HG02852 (cell line): ENCODE measurements at regions not wholly inside any gene's neighbourhood (a gene's known extent, or its start where the extent isn't known, plus 50 kb on each side); places are given as distances from the start of the nearest gene placed in this dataset.

Source experiments
- ATAC-seq: cut with Tn5 transposase; IDR thresholded peaks from one replicate; pipeline ENCODE4 v1.9.1; 2021; ENCODE audit warnings: mild to moderate bottlenecking, moderate library complexity; ENCODE audit not compliant: unreplicated experiment

- ATAC-seq: no peak
Observed at GRCh38 chr11:97800891-97801290, 1219.9 kb upstream of the CNTN5 start.

- no peak for ATAC-seq
Observed at GRCh38 chr11:97814325-97814959, 1206.3 kb upstream of the CNTN5 start.

- ATAC-seq: no peak
Observed at GRCh38 chr11:97815667-97816066, 1205.1 kb upstream of the CNTN5 start.

GRCh38 chr11:97832451-97832850 lies 1188.3 kb upstream of the CNTN5 start:
- no peak for ATAC-seq

GRCh38 chr11:97833412-97833811 lies 1187.3 kb upstream of the CNTN5 start:
- ATAC-seq: no peak

GRCh38 chr11:97844016-97844415 lies 1176.7 kb upstream of the CNTN5 start:
- no peak for ATAC-seq

- no peak for ATAC-seq
Observed at GRCh38 chr11:97847730-97848129, 1173.0 kb upstream of the CNTN5 start.

GRCh38 chr11:97850701-97851100 lies 1170.0 kb upstream of the CNTN5 start:
- no peak for ATAC-seq

GRCh38 chr11:97854357-97854756 lies 1166.4 kb upstream of the CNTN5 start:
- ATAC-seq: no peak

- ATAC-seq: no peak
Observed at GRCh38 chr11:97854877-97855276, 1165.9 kb upstream of the CNTN5 start.

GRCh38 chr11:97856666-97857065 lies 1164.1 kb upstream of the CNTN5 start:
- ATAC-seq: no peak

GRCh38 chr11:97860237-97860636 lies 1160.5 kb upstream of the CNTN5 start:
- no peak for ATAC-seq

GRCh38 chr11:97862021-97862420 lies 1158.7 kb upstream of the CNTN5 start:
- no peak for ATAC-seq

- no peak for ATAC-seq
Observed at GRCh38 chr11:97865424-97866012, 1155.2 kb upstream of the CNTN5 start.

- ATAC-seq: no peak
Observed at GRCh38 chr11:97871816-97872215, 1148.9 kb upstream of the CNTN5 start.

GRCh38 chr11:97880209-97880608 lies 1140.5 kb upstream of the CNTN5 start:
- no peak for ATAC-seq

GRCh38 chr11:97883086-97883485 lies 1137.7 kb upstream of the CNTN5 start:
- no peak for ATAC-seq

GRCh38 chr11:97888641-97889040 lies 1132.1 kb upstream of the CNTN5 start:
- no peak for ATAC-seq

GRCh38 chr11:97890466-97890865 lies 1130.3 kb upstream of the CNTN5 start:
- no peak for ATAC-seq

- ATAC-seq: no peak
Observed at GRCh38 chr11:97893612-97894011, 1127.1 kb upstream of the CNTN5 start.

GRCh38 chr11:97894978-97895377 lies 1125.8 kb upstream of the CNTN5 start:
- ATAC-seq: no peak

- ATAC-seq: no peak
Observed at GRCh38 chr11:97895572-97895971, 1125.2 kb upstream of the CNTN5 start.

GRCh38 chr11:97902828-97903227 lies 1117.9 kb upstream of the CNTN5 start:
- no peak for ATAC-seq
